ENCODE measurements at regions not wholly inside any gene's neighbourhood (a gene's known extent, or its start where the extent isn't known, plus 50 kb on each side); places are given as distances from the start of the nearest gene placed in this dataset.

DNA sequence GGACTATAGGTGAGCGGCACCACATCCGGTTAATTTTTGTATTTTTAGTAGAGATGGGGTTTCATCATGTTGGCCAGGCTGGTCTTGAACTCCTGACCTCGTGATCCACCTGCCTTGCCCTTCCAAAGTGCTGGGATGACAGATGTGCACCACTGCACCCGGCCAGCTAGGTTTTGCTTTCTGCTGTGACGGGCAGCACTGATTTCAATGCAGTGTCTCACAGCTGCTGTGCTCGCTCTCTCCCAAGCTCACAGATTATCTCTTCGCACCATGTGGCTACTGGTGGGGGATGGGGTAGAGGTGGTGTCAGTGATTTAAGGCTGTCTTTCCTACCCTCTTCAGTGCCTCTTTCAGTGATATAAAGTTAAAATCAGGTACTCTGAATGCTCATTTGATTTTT, 909.1 kb downstream of the TRHDE start:
- intact Hi-C loops (cut with micrococcal nuclease; ENCODE audit: unreplicated experiment) = no loop called here
- H3K36me3 ChIP-seq (ENCODE audit: insufficient read depth, low read length, poor library complexity, severe bottlenecking) = no peaks in the 10 kb centered on the region
- peaks cover 12% of the 10 kb centered on the region for H3K9me3 ChIP-seq (ENCODE audit: low read depth, low read length, poor library complexity, severe bottlenecking)
- ChIA-PET POLR2A (ENCODE audit: low non-redundant PET) (no interaction called here), CTCF (no interaction called here)
- DNase-seq (ENCODE audit: low spot score) = no peak
- H3K4me1 ChIP-seq (ENCODE audit: insufficient read depth, low read length, poor library complexity, severe bottlenecking) = no peaks in the 10 kb centered on the region
- TF ChIP-seq, protein P1, sequence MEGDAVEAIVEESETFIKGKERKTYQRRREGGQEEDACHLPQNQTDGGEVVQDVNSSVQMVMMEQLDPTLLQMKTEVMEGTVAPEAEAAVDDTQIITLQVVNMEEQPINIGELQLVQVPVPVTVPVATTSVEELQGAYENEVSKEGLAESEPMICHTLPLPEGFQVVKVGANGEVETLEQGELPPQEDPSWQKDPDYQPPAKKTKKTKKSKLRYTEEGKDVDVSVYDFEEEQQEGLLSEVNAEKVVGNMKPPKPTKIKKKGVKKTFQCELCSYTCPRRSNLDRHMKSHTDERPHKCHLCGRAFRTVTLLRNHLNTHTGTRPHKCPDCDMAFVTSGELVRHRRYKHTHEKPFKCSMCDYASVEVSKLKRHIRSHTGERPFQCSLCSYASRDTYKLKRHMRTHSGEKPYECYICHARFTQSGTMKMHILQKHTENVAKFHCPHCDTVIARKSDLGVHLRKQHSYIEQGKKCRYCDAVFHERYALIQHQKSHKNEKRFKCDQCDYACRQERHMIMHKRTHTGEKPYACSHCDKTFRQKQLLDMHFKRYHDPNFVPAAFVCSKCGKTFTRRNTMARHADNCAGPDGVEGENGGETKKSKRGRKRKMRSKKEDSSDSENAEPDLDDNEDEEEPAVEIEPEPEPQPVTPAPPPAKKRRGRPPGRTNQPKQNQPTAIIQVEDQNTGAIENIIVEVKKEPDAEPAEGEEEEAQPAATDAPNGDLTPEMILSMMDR (conservative IDR thresholded peaks at IDR 0.05; ENCODE audit: low read depth, low read length) = no peak
- TF ChIP-seq EZH2 (IDR thresholded peaks at IDR 0.05; ENCODE audit: borderline replicate concordance, low read depth, low read length, poor library complexity, severe bottlenecking) = no peak
- BruUV-seq (replicated peaks) = no TSS peak
- H3K27me3 ChIP-seq (replicated peaks; ENCODE audit: insufficient read depth, low read depth, low read length, poor library complexity) = no peaks in the 10 kb centered on the region
- no peak overlapping the region for H3K4me3 ChIP-seq (ENCODE audit: low read depth, low read length, poor library complexity, severe bottlenecking)
- H3K27ac ChIP-seq (ENCODE audit: low read depth, low read length, poor library complexity, severe bottlenecking) = no peak overlapping the region

DNA sequence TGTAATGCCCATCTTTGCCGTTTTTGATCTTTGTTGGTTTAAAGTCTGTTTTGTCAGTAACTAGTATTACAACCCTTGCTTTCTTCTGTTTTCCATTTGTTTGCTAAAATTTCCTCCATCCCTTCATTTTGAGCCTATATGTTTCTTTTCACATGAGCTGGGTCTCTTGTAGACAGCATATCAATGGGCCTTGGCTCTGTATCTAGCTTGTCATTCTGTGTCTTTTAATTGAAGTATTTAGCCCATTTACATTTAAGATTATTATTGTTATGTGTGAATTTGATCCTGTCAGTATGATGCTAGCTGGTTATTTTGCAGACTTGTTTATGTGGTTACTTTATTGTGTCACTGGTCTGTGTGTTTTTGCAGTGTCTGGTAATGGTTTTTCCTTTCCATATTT, 913.2 kb downstream of the TRHDE start:
- no TSS peak for BruUV-seq (replicated peaks)
- Histone ChIP-seq H3K4me3 (ENCODE audit: low read depth, low read length, poor library complexity, severe bottlenecking) (no peak overlapping the region), H3K4me1 (ENCODE audit: insufficient read depth, low read length, poor library complexity, severe bottlenecking) (no peaks in the 10 kb centered on the region), H3K27ac (ENCODE audit: low read depth, low read length, poor library complexity, severe bottlenecking) (no peak overlapping the region), H3K27me3 (replicated peaks; ENCODE audit: insufficient read depth, low read depth, low read length, poor library complexity) (no peaks in the 10 kb centered on the region), H3K36me3 (ENCODE audit: insufficient read depth, low read length, poor library complexity, severe bottlenecking) (no peaks in the 10 kb centered on the region), H3K9me3 (ENCODE audit: low read depth, low read length, poor library complexity, severe bottlenecking) (peaks cover 12% of the 10 kb centered on the region)
- intact Hi-C loops (cut with micrococcal nuclease; ENCODE audit: unreplicated experiment) = no loop called here
- TF ChIP-seq, protein P1 (conservative IDR thresholded peaks at IDR 0.05; ENCODE audit: low read depth, low read length) = no peak
- no peak for TF ChIP-seq EZH2 (IDR thresholded peaks at IDR 0.05; ENCODE audit: borderline replicate concordance, low read depth, low read length, poor library complexity, severe bottlenecking)
- CTCF ChIA-PET = no interaction called here
- POLR2A ChIA-PET (ENCODE audit: low non-redundant PET) = no interaction called here
- no peak for DNase-seq (ENCODE audit: low spot score)

DNA sequence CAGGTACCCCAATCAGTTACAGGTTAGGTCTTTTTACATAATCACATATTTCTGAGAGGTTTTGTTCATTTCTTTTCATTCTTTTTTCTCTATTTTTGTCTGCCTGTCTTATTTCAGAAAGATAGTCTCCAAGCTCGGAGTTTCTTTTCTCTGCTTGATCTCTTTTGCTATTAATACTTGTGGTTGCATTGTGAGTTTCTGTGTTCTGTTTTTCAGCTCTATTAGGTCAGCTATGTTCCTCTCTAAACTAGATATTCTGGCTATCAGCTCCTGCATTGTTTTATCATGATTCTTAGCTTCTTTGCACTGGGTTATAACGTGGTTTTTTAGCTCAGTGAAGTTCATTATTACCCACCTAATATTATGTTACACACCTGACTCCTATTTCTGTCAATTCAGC, 914.1 kb downstream of the TRHDE start:
- Histone ChIP-seq H3K27me3 (replicated peaks; ENCODE audit: insufficient read depth, low read depth, low read length, poor library complexity) (no peaks in the 10 kb centered on the region), H3K36me3 (ENCODE audit: insufficient read depth, low read length, poor library complexity, severe bottlenecking) (no peaks in the 10 kb centered on the region), H3K9me3 (ENCODE audit: low read depth, low read length, poor library complexity, severe bottlenecking) (peaks cover 12% of the 10 kb centered on the region), H3K4me1 (ENCODE audit: insufficient read depth, low read length, poor library complexity, severe bottlenecking) (no peaks in the 10 kb centered on the region), H3K27ac (ENCODE audit: low read depth, low read length, poor library complexity, severe bottlenecking) (no peak overlapping the region), H3K4me3 (ENCODE audit: low read depth, low read length, poor library complexity, severe bottlenecking) (no peak overlapping the region)
- no TSS peak for BruUV-seq (replicated peaks)
- CTCF ChIA-PET = no interaction called here
- intact Hi-C loops (cut with micrococcal nuclease; ENCODE audit: unreplicated experiment) = no loop called here
- DNase-seq (ENCODE audit: low spot score) = no peak
- no peak for TF ChIP-seq EZH2 (IDR thresholded peaks at IDR 0.05; ENCODE audit: borderline replicate concordance, low read depth, low read length, poor library complexity, severe bottlenecking)
- TF ChIP-seq, protein P1 (conservative IDR thresholded peaks at IDR 0.05; ENCODE audit: low read depth, low read length) = no peak
- POLR2A ChIA-PET (ENCODE audit: low non-redundant PET) = interaction anchor here (0.8 kb wide), 1 partner anchor 1292 kb away, joined by 30 read pairs; no protein-coding TSS in a partner anchor

All from A673 (cell line).